ENCODE measurements at regions not wholly inside any gene's neighbourhood (a gene's known extent, or its start where the extent isn't known, plus 50 kb on each side); places are given as distances from the start of the nearest gene placed in this dataset.
"Not testable (repeated sequence)": the region's sequence is repeated elsewhere in the genome, so short reads cannot be mapped to it uniquely, and the experiment has no call there.

DNA sequence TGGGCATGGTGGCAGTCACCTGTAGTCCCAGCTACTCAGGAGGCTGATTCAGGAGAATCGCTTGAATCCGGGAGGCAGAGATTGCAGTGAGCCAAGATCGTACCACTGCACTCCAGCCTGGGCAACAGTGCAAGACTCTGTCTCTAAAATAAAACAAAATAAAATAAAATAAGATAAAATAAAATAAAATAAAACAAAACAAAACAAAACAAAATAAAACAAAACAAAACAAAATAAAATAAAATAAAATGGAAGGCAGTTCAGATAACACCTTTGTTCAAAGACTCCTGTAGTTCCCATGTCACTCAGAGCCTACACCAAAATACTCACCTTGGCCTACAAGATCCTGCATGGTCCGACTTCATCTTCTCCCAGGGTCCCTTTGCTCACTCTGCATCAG lies 61.3 kb downstream of the SYF2 start:
- not testable (repeated sequence) for DNase-seq (ENCODE audit: low spot score)

DNA sequence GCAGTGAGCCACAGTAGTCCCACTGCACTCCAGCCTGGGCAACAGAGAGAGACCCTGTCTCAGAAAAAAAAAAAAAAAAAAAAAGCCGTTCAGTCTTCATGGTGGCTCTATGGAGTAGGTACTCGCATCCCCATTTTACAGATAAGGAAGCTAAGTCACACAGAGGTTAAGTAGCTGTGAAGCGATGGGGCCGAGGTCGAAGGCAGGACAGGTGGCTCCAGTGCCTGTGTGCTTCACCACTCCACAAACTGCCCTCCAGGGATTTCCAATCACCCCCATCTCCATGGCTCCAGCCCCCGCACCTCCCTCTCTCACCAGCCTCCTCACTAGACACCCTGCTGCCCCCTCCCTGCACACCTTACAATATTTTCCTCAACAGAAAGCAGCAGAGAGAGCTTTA lies 61.9 kb downstream of the SYF2 start:
- DNase-seq (ENCODE audit: low spot score) = no peak

DNA sequence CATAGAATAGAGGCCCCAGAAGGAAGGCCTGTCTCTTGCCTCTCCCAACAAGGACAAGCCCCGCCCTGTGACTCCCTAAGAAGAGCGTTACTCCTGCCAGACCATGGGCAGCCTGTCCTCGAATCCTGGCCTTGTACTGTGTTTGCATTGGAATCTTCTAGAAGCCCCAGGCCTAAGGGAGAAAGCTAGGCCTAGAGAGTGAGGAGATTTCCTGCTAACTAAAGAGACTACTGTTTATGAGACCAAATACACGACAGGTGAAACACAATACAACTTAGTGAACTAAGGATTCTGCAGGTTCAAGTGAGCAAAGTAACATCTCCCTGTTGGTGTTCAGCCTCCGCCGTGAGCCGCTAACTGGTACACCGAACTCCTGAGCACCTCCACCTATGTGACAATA lies 62.7 kb downstream of the SYF2 start:
- no peak for DNase-seq (ENCODE audit: low spot score)

DNA sequence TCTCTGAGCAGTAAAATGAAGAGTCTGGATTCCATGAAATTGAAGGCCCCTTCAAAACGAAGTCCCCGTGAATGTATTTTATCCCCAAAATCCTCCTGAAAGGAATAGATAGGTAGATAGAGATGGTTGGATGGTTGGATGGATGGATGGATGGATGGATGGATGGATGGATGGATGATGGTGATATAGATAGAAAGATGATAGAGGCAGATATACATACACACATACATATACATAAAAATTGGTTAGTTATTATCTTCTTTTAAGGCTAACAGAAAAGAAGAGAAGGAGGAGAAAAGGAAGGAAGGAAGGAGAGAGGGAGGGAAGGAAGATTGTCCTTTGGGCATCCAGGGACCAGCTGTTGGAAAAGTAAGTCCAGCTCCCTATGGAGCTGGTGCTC lies 63.1 kb downstream of the SYF2 start:
- no peak for DNase-seq (ENCODE audit: low spot score)

DNA sequence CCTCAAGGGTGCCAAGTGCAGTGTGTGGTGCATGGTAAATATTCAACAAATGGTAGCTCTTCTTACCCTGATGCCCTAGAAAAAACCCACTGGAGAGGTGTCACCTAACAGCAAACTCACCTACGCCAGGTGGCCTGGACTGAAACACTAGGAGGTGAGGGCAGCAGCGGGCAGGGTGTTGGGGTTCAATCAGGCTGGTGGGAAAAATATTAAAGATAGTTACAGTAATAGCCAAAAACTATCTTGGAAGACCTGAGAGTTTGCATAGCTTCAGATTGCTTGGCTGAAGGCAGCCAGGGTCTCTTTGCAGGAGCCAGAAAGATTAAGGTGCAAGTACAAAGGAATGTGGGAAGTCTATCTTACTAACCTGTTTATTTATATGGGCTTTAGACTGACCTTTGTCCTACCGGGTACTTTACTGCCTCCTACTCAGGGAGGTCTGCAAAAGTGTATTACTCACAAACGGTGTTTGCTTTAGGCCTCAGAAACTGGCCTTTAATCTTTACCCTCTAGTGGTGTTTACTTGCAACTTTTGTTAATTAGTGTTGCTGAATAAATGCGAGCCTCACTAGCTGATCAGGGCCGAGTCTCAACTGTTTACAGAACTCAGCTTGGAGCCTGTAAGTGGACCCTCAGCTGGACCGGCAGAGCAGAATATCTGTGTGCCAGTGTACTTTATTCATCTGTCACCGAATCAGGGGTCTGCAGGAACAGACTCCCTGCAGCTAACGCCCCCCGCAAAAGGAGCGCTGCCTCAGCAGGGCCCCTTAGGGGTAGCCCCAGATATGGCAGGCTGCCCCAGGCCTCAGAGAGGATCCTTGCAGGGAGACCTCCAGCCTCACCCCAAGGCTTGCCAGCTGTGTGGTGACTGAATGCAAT lies 63.9 kb downstream of the SYF2 start:
- DNase-seq (ENCODE audit: low spot score) = no peak

DNA sequence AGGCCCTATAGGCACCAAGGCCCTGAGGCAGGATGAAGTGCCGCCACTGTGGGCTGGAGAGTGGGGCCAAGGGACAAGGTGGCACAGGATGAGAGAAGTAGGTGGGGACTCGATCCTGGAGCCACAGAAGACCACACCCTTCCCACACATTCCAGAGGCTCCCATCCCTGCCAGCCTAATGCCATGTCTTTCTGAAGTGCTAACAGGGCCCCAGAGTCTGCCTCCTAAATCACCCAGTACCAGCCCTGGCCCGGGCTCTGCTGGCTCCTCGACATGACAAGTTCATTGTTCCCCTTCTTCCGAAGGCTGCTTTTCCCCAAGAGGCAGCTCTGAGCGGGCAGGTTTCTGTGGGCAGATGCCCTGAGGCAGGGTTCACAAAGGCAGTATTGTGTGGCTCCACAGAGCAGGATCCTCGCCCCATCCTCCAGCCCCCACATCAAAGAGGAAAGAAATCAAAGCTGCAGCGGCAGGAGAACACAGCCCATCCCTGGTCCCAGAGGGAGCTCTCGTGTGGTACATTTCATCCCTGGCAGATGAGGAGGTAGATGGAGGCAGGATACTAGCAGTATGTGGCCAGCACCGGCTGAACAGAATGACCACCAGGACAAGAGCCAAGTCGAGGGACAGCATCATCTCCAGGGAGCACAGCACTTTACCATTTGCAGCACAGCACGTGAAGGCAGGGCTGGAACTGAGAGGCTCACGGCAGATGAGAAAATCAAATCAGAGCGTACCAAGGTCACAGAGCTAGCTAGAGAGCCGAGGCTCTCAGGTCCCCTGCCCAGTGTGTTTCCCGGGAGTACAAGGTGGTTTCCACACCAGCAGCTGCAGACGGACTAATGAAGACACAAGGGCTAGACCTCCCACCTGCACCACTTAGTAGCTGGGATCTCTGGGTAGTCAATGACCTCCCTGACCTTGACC lies 64.8 kb downstream of the SYF2 start:
- peak; percentile 80 for DNase-seq (ENCODE audit: low spot score)

DNA sequence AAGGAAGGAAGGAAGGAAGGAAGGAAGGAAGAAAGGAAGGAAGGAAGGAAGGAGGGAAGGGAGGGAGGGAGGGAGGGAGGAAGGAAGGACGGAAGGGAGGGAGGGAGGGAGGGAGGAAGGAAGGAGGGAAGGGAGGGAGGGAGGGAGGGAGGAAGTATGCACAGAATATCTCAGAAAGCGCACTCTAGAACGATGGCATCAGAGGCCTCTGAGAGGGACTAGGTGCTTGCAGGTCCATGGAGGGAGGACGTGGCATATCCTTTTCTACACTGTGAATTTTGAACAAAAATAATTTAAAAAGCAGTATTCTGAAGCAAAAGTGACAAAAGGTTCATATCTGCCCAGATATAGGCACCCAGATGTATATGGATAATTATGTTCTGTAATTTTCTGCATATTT lies 65.5 kb downstream of the SYF2 start:
- no peak for DNase-seq (ENCODE audit: low spot score)

DNA sequence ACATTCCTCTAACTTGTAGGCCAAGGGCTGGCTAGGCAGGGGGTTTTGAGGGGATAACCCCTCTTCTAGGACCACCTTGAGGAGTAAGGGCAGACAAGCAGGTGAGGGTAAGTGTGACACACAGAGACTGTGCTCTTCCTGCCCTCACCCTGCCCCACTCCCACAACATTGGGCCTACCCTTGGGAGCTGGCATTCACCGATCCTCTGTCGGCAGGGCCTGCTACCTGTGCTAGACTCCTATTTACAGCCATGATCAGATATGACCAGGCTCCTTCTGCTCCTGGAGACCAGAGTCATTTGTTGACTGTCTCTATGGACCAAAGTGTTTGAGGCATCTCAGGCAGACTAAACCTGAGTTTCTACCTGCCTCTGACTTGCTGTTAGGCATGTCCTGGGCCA lies 68.3 kb downstream of the SYF2 start:
- no peak for DNase-seq (ENCODE audit: low spot score)

DNA sequence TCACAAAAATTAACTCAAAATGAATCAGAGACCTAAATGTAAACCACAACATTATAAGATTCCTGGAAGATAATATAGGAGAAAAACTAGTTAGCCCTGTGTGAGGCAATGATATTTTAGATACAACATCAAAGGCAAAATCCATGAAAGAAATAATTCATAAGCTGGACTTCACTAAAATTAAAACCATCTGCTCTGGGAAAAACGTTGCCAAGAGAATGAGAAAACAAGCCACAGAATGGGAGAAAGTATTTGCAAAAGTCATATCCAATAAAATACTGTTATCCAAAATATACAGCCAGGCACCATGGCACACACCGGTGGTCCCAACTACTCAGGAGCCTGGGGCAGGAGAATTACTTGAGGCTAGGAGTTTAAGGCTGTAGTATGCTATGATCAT lies 70.3 kb downstream of the SYF2 start:
- DNase-seq (ENCODE audit: low spot score) = no peak

DNA sequence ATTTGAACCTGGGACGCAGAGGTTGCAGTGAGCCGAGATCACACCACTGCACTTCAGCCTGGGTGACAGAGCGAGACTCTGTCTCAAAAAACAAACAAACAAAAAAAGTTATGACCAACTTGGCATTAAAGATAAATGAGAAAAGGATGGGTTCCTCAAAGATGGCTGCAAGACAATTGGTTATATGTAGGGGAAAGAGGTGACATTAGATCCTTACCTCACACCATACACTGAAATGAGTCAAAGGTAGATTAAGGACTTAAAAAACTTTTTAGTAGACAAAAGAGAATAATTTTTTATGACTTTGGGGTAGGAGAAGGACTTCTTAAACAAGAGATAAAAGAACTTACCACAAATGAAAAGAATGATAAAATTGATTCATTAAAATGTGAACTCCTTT lies 74.5 kb downstream of the SYF2 start:
- no peak for DNase-seq (ENCODE audit: low spot score)

DNA sequence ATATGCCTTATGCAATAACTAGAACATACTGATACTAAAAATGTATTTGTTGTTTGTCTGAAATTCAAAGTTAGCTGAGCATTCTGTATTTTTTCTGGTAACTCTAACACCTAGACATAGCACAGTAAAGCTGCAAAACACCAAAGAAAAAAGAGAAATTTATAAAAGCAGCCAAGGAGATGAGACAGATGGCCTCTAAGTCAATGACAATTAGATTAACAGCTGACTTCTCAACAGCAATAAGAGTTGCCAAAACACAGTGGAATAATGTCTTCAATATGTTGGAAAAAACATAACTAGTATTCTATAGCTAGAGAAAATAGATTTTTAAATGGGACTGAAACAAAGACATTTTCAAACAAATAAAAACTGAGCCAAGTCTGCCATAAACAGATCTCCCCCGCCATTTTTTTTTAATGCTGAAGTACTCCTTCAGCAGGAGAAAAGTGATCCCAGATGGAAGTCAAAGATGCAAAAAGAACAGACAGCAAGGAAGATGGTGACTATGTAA lies 81.3 kb downstream of the SYF2 start:
- DNase-seq (ENCODE audit: low spot score) = no peak

DNA sequence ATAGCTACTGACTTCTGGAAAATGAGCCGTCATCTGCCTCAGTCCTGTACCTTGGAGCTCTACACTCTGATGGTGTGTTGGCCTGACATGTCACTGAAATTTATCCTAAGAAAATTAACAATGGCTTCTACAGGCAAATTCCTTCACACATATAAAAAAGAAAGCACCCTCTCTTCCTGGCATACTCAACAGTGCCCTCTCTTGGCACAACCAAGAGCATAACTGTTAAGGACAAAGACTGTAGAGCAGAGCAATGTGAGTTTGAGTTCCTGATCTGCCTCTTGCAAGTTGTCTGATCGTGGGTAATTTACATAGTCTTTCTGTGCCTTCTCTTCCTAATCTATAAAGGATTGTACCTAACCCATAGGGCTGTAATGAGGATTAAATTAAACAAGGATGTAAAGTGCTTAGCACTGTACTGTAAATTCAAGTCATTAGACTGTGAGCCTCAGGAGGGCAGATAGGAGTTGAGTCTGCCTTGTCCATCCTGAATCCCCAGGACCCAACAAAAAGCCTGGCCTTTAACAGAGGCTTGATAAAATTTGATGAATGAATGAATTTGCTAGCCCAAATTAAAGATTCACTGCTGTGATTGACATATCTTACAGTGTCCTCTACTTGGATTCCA lies 83.5 kb downstream of the SYF2 start:
- DNase-seq (ENCODE audit: low spot score) = peak; percentile 15

DNA sequence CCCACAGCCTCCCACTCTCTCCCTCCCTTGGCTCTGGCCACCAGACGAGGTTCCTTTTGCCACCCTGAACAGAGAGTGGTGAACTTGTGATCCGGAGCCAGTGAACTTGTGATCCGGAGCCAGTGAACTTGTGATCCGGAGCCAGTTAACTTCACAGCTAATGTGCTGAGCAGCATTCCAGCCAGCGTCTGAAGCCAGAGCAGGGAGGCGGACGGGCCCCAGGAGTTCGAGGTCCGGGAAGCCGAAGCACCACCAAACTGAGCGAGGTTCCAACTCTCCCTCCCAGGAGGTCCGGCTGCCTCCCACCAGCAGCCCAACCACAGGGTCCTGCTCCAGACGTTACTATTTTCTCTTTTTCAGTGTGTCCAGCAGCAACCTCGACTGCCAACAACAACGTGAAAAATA lies 85.8 kb downstream of the SYF2 start:
- DNase-seq (ENCODE audit: low spot score) = no peak

DNA sequence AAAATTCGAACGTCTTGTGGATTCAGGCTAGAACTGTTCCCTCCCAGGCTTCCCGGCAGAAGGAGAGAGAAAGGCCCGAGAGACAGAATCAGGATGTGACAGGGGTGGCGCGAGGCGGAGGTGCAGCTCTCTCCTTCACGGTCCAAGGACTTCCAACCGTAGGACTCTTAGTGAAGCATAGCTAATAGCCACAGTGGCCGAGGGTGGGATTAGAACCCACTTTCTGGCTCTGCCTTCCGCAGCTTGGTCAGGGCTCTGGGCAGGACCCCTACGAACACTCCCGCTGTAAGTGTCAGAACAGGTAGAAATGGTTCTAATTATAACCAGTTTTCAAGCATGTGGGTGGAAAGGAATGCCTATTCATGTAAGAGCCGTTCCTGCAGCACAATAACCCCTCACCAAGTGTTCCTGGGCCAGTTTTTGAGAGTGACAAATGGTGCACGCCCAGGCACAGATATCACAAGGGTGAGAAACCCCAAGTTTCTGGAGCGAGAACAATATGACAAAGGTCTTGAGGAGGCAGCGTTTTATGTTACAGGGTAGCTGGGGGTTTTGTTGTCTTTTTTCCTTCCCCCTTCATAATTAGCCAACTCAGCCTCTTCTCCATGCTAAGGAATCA lies 86.4 kb downstream of the SYF2 start:
- no peak for DNase-seq (ENCODE audit: low spot score)

DNA sequence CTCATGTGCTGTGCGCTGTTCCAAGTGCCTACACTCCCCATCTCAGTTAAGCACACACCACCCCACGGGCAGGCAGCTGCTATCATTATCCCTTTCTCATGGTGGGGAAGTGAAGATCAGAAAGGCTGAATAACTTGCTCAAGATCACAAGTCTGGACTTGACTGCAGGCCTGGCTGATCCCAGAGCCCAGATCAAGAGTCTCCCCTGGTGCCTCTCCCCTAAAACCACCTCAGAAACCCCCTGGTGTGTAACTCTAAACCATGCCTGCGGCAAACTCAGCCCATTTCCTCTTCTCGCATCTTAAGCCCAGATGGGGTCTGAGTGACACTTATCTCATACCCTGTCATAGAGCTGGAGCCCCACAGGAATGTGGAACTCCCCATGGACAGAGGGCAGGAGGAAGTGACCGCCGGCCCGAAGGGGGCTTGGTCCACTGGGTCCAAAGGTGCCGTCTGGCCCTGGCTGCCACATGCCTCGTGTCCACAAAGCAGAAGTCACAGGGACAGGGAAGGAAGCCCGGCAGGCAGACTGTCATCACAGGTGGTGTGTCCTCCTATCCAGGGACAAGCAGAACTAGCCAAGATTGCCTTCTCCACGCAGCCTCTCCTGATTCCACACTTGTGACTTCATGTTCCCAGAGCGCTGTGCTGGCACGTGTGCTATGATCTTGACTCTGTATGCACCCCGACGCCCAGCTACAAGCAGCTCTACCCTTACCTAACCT lies 92.1 kb downstream of the SYF2 start:
- peak; percentile 12 for DNase-seq (ENCODE audit: low spot score)

DNA sequence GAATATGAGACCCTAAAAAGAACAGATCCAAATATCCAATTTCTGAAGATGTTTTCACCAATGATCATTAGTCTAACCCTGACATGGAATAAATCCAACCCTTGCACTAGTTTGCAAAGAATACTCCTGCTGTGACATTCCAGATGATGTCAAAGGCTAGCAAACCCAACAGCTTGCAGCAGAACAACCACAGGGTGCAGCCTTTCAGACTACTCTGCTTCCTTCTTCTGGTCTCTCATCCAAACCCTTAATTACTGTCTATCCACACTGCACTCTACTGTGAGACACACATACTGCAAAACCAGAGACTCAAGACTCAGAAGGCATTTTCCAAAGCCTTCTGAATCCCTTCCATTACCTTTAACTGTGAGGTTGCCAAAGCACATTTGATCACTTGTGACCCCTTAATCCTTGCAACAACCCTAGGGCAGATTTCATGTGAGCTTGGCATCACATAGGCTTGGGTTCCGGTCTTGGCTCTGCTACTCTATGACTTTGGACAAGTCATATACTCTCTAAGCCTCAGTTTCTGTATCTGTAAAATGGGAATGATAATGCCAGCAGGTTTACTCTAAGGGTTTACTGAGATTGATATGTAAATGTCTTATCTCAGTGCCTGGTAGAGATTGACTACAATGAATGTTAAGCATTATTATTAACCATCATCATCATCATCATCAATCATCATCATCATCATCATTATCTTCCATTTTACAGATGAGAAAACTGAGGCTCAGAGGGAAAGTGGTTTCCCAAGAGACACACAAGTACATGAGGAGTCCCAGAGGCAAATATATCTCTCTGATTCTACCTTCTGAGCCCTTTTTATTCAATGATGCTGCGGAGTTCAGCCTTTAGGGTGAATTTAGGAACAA lies 94.5 kb downstream of the SYF2 start:
- no peak for DNase-seq (ENCODE audit: low spot score)

DNA sequence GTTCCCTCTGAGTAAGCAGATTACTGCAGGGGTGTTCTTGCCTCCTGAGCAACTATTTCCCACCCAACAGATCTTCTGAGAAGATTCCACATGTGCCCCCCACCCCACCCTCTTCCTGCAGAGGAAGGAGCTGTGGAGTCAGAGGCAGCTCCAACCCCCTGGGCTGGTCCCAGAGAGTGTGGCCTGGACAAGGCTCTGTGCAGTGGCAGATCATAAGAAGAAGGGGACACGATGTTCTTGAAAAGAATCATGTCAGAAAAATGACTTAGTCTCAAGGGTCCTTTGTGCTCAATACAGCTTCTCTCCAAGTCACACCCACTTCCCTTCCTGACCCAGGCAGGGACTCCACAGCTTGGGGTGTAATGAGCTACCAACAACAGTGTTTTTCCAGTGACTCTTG lies 95.2 kb downstream of the SYF2 start:
- no peak for DNase-seq (ENCODE audit: low spot score)

DNA sequence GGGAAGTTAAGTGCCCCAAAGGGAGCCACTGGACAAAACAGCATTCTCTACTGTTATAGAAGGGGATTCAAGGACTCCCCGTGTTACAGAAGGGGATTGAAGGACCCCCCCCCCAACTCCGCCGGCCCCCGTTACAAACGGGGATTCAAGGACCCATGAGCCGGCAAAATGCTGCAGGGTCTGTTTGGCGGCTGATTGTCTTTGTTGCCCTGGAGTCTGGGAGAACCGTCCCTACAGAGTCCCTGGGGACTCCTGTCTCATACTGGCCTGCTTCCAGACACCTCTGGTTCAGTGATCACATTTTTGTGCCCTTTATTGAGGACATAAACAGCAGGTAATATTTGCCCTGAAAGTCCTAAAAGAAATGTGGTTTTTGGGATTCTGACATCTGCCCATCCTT lies 96.4 kb downstream of the SYF2 start:
- no peak for DNase-seq (ENCODE audit: low spot score)

DNA sequence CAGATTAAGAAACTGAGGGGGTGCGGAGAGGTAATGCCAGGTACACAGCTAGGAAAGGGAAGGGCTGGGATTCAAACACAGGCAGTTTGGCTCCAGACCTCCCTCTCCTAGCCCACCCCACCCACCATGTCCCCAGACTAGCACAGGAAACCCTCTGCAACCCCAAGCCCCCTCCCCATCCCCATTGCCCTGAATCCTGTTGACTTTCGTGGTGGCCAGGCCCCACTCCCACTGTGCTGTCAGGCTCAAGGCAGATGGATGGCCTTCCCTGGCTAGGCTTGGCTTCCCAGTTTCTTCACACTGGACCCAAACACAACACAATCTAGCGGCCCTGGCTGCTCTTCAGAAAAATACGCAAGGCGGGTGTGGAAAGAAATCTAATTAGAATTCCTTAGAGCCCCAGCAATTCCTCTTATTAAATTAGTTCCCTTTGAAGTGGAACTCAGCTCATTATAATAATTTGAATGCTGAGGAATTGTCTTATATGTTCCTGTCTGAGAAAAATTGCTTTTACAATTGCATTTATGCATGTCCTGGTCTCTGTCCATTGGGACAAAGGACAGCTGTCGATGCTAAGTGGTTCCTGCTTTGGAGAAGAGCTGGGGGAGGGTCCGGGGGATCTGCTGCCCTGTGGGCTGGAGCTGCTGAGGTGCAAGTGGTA lies 97.4 kb downstream of the SYF2 start:
- DNase-seq (ENCODE audit: low spot score) = no peak

DNA sequence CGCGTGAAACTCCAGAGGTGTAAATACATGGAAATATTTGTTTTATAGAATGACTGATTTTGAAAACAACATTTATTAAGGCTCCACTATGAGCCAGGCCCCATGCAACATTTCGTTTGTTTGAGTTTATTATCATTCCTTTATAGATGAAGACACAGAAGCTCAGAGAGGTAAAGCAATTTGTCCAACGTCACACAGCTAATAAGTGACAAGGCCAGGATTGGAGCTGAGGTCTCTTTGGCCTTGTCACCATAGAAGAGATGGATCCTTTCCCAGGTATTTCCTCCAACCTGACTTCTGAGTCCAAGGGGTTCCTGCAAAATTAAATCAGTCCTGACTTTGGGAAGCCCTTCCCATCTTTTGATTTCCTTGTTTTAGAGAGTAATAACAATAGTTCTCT lies 98.0 kb downstream of the SYF2 start:
- DNase-seq (ENCODE audit: low spot score) = no peak
